Keratinocyte (primary cell): ENCODE measurements at regions not wholly inside any gene's neighbourhood (a gene's known extent, or its start where the extent isn't known, plus 50 kb on each side); places are given as distances from the start of the nearest gene placed in this dataset.

Experiments
- DNase-seq: peaks from one replicate; pipeline ENCODE4 v3.0.0-alpha.2; 2011; ENCODE audit warnings: low read depth, missing footprints, low spot score
- FAIRE-seq: peaks from 2 replicates; lab custom pipeline; 2011; peaks lifted over from hg19 to GRCh38; lab: Jason Lieb, UNC
- H2AFZ ChIP-seq: 2 replicates; pipeline ENCODE4 v1.6.0; 2012; ENCODE audit warnings: low read length, control low read depth, inconsistent platforms; ENCODE audit not compliant: control insufficient read depth
- H3K27ac ChIP-seq: 2 replicates; pipeline ENCODE4 v1.5.1; 2011; ENCODE audit warnings: low read length; ENCODE audit not compliant: control insufficient read depth, insufficient read depth
- H3K27me3 ChIP-seq: 3 replicates; pipeline ENCODE4 v1.6.0; 2011; ENCODE audit warnings: low read length; ENCODE audit not compliant: control insufficient read depth, insufficient read depth; ENCODE audit errors: extremely low read depth
- H3K36me3 ChIP-seq, 2 experiments: 2 replicates in 1 of 2; 3 replicates in 1 of 2; pipeline ENCODE4 v1.5.1; 2011; ENCODE audit warnings: low read length in 2 of 2, mild to moderate bottlenecking in 1 of 2; ENCODE audit not compliant: control insufficient read depth in 2 of 2, insufficient read depth in 2 of 2; ENCODE audit errors: extremely low read depth in 1 of 2
- H3K4me1 ChIP-seq: 3 replicates; pipeline ENCODE4 v1.5.1; 2011; ENCODE audit warnings: low read length; ENCODE audit not compliant: control insufficient read depth, insufficient read depth; ENCODE audit errors: extremely low read depth
- H3K4me2 ChIP-seq: 3 replicates; pipeline ENCODE4 v1.6.0; 2011; ENCODE audit warnings: low read depth, low read length; ENCODE audit not compliant: control insufficient read depth, insufficient read depth; ENCODE audit errors: extremely low read depth
- H3K4me3 ChIP-seq, 3 experiments: fragments of 200-600 bp in 1 of 3; sonication (generic) in 1 of 3; 2 replicates in 2 of 3; 3 replicates in 1 of 3; pipeline ENCODE4 v1.5.1; 2011 to 2016; ENCODE audit warnings: low read length in 3 of 3, mild to moderate bottlenecking in 3 of 3, control low read depth in 2 of 3, inconsistent platforms in 1 of 3, low read depth in 1 of 3, mixed read lengths in 1 of 3, mixed run types in 1 of 3, moderate library complexity in 1 of 3; ENCODE audit not compliant: control insufficient read depth in 2 of 3, insufficient read depth in 2 of 3; ENCODE audit errors: extremely low read depth in 1 of 3
- H3K79me2 ChIP-seq: 2 replicates; pipeline ENCODE4 v1.6.0; 2012; ENCODE audit warnings: low read length; ENCODE audit not compliant: control insufficient read depth, insufficient read depth
- H3K9ac ChIP-seq: 3 replicates; pipeline ENCODE4 v1.6.0; 2011; ENCODE audit warnings: low read length; ENCODE audit not compliant: control insufficient read depth, insufficient read depth; ENCODE audit errors: extremely low read depth
- H3K9me1 ChIP-seq: 3 replicates; pipeline ENCODE4 v1.6.0; 2011; ENCODE audit warnings: low read length; ENCODE audit not compliant: control insufficient read depth, insufficient read depth; ENCODE audit errors: extremely low read depth
- H3K9me3 ChIP-seq: 2 replicates; pipeline ENCODE4 v1.5.1; 2012; ENCODE audit warnings: low read depth, low read length; ENCODE audit not compliant: control insufficient read depth
- H4K20me1 ChIP-seq: 3 replicates; pipeline ENCODE4 v1.6.0; 2011; ENCODE audit warnings: low read length; ENCODE audit not compliant: control insufficient read depth, insufficient read depth; ENCODE audit errors: extremely low read depth
- CTCF ChIP-seq, 3 experiments: IDR thresholded peaks in 1 of 3; conservative IDR thresholded peaks in 1 of 3; optimal IDR thresholded peaks in 1 of 3; 2 replicates in 2 of 3; 3 replicates in 1 of 3; pipeline versions ENCODE3 to v1.5.1; 2011; ENCODE audit warnings: low read length in 3 of 3, mild to moderate bottlenecking in 3 of 3, moderate library complexity in 2 of 3, control low read depth in 1 of 3, inconsistent platforms in 1 of 3; ENCODE audit not compliant: insufficient read depth in 2 of 3; ENCODE audit errors: extremely low read depth in 1 of 3
- EZH2 ChIP-seq: IDR thresholded peaks from one replicate; pipeline ENCODE4 v1.6.1; 2012; ENCODE audit warnings: inconsistent platforms, mild to moderate bottlenecking, low read length, moderate library complexity
- dilution Hi-C: fragments of 300-500 bp; cut with MboI; formaldehyde crosslinking; loops from one replicate; pipeline ENCODE4 v1.7.0; 2020; ENCODE audit warnings: low sequenced_read_pairs; ENCODE audit not compliant: extremely low pct_ligation_motif_present

GRCh38 chr5:36768450-36768849 is 108.1 kb upstream of the NIPBL start:
- DNase-seq: no peak
- FAIRE-seq: no peak
- Histone ChIP-seq H4K20me1 (no peaks in the 10 kb centered on the region), H3K4me2 (no peak overlapping the region), H3K4me1 (no peaks in the 10 kb centered on the region), H2AFZ (no peak overlapping the region), H3K36me3 (no peaks in the 10 kb centered on the region), H3K27me3 (no peaks in the 10 kb centered on the region), H3K9me3 (no peaks in the 10 kb centered on the region), H3K79me2 (no peaks in the 10 kb centered on the region), H3K9me1 (no peaks in the 10 kb centered on the region), H3K9ac (no peak overlapping the region), H3K4me3 (no peak overlapping the region), H3K27ac (no peak overlapping the region)
- TF ChIP-seq CTCF (optimal IDR thresholded peaks at IDR 0.05 in 1 of 3, IDR thresholded peaks at IDR 0.05 in 1 of 3, conservative IDR thresholded peaks at IDR 0.05 in 1 of 3; ENCODE audit: extremely low read depth in 1 of 3, insufficient read depth in 2 of 3, low read length in 3 of 3) (no peak), EZH2 (no peak)
- dilution Hi-C loops: no loop called here

GRCh38 chr5:36769129-36769770 is 107.3 kb upstream of the NIPBL start:
- H4K20me1 ChIP-seq: no peaks in the 10 kb centered on the region
- H3K36me3 ChIP-seq: no peaks in the 10 kb centered on the region
- H2AFZ ChIP-seq: no peak overlapping the region
- H3K9ac ChIP-seq: no peak overlapping the region
- FAIRE-seq (no peak), DNase-seq (no peak)
- no peaks in the 10 kb centered on the region for H3K4me1 ChIP-seq
- dilution Hi-C loops: no loop called here
- H3K27ac ChIP-seq: no peak overlapping the region
- H3K4me2 ChIP-seq: no peak overlapping the region
- no peaks in the 10 kb centered on the region for H3K79me2 ChIP-seq
- no peaks in the 10 kb centered on the region for H3K9me1 ChIP-seq
- no peaks in the 10 kb centered on the region for H3K27me3 ChIP-seq
- no peaks in the 10 kb centered on the region for H3K9me3 ChIP-seq
- TF ChIP-seq CTCF (optimal IDR thresholded peaks at IDR 0.05 in 1 of 3, IDR thresholded peaks at IDR 0.05 in 1 of 3, conservative IDR thresholded peaks at IDR 0.05 in 1 of 3; ENCODE audit: extremely low read depth in 1 of 3, insufficient read depth in 2 of 3, low read length in 3 of 3) (no peak), EZH2 (no peak)
- H3K4me3 ChIP-seq: no peak overlapping the region
